GM18508 (cell line): ENCODE measurements at regions not wholly inside any gene's neighbourhood (a gene's known extent, or its start where the extent isn't known, plus 50 kb on each side); places are given as distances from the start of the nearest gene placed in this dataset.

Experiments used
- ATAC-seq: cut with Tn5 transposase; IDR thresholded peaks from one replicate; pipeline ENCODE4 v1.9.1; 2021; ENCODE audit warnings: moderate number of reproducible peaks; ENCODE audit not compliant: insufficient read depth, unreplicated experiment

DNA sequence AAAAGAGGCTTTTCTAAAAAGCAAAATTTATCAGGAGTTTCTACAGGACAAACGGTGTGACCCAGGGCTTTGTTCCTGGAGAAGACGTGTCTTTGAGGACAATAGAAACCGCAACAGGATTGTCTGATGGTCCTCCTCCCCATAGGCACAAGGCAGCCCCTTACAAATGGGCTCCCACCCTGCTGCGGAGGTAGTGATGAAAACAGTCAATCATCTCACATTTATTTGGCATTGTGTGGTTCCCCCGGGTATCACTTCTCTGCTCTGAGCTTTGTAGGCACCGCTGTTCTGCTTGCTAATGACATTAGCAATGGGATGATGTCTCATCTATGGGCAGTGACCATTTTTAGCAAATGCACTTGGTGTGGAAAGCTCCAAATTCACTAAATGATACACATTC is 155.5 kb upstream of the TMPO start:
- ATAC-seq, result no peak

DNA sequence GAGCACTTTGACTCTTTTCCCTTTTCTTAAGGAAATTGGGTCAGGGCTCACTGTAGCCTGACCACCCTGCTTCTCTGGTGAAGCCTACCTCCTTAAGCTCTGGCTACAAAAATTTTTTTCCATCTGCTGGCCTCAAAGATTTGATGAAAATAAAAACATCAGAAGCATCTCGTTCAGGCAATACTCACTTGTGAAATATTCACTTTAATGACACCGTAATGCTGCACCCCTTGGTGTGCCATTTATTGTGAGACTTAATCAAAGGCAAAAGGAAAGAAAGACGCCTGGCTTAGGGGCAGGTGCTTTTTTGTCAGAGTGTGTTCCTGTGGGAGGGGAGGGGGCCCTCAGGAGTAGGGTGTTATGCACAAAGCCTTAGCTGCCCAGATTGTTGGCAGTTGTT is 155.0 kb upstream of the TMPO start:
- ATAC-seq, result no peak

DNA sequence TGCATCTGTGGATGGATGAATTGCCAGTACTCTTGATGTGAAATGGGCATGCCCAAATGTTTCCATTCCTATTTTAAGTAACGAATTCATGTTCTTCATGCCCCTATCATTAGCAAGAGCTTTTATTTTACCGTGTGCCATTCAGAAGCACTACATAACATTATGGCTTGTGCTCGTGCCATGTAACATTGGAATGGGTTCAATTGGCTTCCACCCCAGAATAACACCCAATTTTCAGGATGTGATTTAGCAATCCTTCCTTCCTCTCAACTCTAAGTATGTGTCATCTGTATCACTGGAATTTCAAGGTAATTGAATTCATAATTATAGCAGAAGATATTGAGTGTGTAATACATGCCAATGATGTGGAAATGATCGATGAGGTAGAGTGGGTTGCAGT is 145.8 kb upstream of the TMPO start:
- no peak for ATAC-seq

DNA sequence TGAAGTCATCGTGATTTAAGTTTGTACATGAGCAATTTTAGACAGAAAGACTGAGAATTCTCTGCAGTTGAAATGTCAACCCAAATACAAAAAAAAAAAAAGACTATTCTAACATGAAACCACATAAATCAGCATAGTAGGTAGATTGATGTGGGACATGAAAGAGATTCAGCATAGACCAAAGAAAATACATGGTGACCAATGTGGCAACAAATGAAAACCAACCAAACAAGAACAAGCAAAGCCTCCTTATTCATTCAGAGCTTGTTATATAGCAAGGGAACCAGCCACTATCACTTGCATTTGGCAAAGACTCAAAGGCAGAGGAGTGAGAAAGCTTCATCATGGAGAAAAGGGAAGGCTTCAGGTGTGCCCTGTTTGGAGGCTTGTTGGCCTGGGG is 144.4 kb upstream of the TMPO start:
- ATAC-seq, result no peak

DNA sequence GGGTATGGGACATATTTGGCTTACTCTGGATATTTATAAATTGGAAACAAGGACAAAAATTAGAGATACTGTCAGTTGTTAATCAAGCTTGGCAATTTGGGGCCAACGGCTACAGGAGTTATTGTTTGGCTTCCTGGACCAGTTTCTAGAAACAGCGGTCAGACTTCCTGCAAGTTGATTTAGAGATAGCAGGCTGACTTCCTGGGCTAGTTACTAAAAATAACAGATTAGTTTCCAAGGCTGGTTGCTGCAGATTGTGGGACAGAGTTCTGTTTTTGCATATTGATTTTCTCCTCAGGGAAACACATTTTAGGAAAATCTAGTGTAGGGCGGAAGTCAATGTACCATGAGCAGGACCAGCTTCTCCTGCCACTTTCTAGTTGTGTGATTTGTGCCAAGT is 144.0 kb upstream of the TMPO start:
- no peak for ATAC-seq

DNA sequence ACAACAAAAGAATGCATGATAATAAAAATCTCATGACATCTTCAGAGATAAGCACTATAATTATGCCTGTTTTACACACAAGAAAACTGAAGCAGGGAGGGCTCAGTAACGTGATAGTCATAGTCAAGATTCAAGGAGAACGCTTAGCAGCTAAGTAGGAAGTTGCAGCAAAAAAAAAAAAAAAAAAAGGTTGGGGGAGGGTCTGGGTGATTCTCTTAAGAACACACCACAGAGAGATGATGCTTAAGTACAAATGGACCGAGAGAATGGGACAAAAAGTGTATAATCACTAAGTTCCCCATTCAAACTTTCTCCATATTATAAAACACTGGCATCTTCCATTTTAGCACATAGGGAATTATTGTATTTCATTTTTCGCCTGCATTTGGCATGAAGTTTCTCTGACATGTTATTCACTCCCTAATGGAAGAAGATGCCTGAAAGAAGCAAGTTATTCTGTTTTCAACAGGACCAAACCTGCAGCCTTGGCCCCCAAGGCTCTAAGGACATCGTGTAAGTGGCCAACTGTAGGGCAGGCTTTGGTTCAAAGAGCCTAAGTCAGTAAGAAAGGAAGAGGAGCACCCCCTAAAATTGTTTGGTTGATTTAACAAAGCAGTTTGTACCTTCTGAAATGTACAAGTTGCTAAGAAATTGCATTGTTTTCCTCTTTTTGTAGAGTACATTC is 142.9 kb upstream of the TMPO start:
- ATAC-seq, result no peak

DNA sequence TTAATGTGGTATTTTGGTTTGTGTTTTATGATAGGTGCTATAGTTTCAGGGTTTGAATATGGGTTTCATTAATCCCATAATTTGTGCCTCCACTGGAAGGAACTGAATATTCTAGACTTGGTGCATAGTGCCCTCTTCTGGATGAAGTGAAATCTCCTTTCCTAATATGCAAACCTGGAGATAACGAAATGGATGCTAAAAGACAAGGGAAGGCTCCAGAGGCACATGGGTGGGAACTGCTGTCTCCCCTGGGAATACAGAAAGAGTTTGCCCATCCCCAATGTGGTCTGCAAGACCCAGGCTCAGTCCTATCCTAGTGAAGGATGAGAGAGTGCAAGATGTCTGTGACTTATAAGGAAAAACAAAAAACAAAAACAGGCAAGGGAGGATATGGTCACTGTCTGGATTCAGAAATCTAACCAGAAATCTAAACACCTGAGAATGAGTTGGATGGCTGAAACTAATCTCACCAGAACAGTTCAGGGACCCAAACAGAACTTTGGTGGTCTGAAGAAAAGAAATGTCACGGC is 142.3 kb upstream of the TMPO start:
- ATAC-seq, result no peak

DNA sequence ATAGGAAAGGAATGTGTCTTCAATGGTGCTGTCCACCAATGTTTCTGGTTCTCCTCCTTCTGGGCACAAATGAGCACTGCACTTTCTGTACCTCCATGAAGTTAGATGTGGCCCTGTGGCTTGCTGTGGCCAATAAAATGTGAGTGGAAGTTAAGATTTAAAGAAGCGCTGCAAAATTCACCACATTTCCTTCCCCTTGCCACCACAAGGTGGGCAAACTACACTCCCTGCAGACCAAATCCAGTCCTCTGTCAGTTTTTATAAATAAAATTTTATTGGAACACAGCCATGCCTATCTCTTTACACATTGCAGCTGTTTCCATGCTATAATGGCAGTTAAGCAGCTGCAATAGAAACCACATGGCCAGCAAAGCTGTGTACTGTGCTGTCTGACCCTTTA is 141.4 kb upstream of the TMPO start:
- no peak for ATAC-seq

DNA sequence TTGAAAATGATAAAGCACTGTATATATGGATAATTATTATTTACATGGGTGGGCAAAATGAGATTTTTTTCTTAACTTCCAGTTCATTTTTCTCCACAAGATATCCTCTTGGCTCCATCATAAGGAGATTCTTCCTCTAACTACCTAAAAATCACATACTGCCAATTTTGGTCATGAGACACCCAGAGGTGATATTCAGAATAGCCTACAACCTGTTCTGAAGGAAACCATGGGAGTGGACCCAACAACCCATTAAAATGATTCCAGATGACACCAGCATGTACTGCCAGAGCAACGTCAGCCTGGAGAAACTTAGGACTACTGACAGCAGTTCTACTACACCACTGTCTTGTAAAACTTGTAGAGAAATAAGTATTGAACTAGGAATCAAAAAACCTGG is 136.3 kb upstream of the TMPO start:
- no peak for ATAC-seq

DNA sequence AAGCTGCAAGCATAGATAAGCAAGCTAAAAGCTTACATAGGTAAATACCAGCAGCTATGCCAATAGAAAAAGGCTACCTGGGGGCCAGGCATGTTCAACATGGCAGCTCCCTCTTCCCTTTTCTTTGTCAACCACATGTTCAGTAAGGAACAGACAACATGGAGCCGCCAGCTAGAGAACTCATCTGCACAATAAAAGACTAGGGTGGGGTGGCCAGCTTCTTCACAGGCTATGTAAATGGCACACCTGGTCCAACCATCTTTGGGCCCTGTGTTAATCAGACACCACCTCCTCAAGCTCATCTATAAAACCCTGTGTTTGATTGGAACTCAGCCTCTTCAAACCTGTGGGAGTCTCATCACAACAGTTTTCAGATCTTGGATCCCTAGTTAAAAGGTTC is 129.7 kb upstream of the TMPO start:
- no peak for ATAC-seq

DNA sequence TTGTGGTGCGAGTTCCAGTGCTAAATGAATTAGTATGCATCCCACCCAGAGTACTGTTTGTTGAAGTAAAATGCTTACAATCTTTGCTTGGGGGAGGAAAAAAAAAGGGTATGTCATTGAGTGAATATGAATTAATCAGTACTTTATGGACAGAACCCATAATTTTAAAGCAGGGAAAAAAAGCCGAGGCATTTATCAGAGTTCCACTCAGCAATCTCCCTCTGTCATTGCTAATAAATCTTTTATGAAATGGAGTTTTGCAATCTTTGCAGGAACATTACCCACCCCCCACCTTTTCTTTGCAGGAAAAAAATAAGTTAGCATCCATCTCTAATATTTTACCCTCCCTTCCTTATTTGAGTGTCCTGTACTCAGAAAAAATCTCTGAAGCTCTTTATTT is 127.9 kb upstream of the TMPO start:
- no peak for ATAC-seq

DNA sequence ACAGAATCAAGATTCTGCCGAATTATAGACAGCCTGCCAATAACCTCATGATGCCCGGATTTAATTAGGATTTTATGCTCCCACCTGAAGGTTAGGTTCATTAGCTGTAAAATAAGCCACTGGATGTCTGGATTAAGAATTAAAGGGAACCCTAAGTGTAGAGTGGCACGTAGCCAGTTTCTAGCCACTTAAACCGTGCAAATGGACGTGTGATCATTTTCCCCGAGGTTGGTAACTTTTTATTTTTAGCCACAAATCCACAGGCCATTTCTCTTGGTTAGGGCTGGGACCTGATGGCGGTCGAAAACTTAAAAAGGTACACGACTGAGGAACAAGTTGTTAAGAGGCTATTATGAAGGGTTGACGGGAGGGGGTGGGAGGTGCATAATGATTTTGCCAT is 127.3 kb upstream of the TMPO start:
- ATAC-seq, result no peak

DNA sequence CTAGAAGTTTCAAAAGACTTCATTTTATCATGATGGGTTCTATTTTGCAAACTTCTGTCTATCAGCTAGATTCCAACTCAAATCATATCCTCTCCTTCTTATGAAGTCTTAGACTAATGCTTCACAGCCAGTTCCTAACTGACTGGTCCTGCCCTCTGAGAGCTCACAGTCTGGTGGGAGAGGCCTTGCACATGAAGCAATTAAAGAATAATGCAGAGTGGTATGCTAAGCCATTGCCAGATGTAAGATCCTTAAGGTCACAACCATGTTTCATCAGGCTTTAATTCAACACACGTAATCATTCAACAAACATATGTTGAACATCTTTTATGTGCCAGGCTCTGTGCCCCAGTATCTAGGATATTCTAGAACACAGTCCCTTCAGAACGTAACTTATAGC is 125.8 kb upstream of the TMPO start:
- no peak for ATAC-seq

DNA sequence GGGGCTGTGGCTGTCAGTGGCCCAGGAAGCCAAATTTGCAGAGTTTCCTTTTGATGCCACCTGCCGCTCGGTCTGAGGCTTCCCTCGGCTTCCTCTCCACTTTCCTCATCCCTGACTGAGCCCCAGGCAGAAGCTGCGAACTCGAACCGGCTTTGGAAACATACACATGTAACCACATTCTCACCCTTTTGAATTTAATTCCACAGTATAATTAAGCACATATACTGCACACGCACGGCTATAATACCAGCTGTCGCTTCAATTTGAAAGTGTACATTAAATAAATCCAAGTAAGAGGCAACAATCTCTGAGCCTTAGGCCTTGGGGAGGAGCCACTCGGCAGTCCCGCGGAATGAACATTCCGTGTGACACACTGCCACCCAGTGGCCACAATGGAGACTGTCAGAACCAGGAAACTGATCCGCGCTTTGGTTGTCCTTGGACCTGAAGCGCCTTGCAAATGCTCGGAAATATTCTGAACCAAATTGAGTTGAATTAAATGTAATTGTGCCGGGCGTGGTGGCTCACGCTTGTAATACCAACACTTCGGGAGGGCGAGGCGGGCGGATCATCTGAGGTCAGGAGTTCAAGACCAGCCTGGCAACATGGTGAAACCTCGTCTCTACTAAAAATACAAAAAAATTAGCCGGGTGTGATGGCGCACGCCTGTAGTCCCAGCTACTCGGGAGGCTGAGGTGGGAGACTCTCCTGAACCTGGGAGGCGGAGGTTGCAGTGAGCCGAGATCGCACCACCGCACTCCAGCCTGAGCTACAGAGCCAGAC is 117.9 kb upstream of the TMPO start:
- peak; percentile 75 for ATAC-seq

DNA sequence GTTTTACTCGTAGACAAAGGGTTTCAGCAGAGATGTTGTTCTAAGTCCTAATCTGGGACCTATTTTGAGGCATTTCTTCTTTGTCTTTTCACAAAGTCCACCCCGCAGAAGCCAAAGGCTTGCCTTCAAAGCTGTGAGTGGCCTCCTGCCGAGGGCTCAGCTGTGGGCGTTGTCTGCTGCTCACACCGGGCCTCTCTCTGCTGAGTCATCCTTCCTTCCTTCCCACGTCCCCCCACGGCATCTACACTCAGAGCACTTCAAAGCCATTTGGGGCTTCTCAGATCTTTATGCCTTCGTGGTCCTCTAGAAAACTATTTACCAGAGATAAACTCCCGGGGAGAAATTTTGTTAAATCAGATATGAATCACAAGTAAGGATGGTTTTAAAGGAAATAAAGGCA is 115.9 kb upstream of the TMPO start:
- no peak for ATAC-seq

DNA sequence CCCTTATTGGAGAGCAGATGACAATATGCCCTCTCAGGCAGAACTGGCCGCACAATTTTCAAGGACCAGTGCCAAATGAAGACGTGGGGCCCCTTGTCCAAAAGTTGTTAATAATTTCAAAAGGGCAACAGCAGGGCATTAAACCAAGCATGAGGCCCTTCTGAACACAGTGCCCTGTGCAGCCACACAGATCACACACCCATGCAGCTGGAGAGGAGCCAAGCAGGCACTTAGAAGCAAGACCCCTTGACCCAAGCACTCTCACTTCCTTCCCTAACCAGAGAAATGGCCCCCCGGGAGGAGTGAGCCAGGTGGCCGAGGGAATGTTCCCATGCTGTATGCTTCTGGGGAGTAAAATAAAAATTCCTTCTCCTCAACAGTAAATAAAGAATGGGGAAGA is 114.0 kb upstream of the TMPO start:
- no peak for ATAC-seq

DNA sequence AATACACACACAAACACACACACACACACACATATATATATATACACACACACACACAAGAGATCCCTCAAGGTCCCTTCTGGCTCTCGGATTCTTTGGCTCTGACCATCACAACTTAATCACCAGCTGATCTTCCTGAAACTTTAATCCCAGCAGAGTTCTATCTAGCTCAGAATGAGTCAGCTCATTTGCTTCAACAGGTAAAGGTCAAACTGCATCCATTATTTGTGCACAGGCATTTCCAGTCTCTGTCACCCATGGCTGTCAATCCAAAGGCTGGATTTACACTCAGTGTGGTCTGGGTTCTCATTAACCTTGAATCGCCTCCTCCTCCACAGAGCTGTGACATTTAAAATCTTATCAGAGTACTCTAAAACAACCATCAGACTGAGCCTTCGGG is 113.3 kb upstream of the TMPO start:
- ATAC-seq, result no peak

DNA sequence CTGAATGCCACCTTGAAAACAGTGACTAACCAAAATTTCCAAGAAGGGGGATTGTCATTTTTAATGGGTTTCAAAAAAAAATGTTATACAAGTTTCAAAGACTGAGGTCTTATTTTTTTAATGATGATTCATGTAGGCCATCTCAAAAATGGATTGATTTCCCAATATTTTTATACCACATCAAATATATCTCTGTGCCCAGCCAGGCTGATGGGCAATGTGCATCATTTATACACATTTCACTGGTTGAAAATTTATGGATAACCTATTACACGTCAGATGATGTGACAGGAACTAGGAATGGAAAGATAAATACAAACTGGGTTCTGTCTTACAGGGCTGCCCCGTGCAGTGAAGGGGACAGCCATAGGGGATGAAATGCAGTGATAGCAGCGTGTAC is 112.7 kb upstream of the TMPO start:
- no peak for ATAC-seq

DNA sequence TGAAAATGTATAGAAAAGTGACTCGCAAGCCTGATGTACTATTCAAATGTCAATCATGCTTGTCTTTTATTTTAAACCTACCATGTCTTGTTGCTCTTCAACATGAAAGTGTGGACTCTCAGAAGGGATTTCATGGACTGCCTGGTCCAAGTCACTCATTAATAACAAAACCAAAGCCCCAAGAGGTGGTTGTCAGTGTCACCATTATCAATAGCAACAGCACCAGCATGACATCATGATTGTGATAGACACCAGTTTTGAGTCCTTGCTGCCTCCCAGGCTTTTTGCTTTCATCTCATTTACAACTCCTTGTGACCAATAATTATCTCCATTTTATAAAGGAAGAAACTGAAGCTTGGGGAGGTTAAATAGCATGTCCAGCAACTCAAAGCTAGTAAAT is 112.0 kb upstream of the TMPO start:
- ATAC-seq, result no peak

DNA sequence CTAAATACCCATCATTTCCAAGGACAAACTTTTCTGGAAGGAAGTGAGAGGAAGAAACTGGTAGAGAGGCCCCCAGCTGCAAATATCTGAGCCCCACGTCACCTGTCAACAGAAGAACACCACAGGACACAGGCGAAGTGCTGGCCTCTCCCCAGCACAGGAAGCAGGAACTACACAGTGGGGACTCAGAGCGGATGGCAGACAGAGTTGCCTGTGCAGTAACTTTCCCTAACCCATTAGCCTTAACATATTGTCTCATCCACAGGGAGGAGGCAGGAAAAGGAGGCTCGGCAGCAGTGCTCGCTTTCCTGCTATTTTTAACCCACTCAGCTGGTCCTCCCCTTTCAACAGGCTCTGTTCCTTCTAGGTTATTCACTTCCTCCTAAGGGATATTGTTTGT is 111.5 kb upstream of the TMPO start:
- ATAC-seq, result no peak

DNA sequence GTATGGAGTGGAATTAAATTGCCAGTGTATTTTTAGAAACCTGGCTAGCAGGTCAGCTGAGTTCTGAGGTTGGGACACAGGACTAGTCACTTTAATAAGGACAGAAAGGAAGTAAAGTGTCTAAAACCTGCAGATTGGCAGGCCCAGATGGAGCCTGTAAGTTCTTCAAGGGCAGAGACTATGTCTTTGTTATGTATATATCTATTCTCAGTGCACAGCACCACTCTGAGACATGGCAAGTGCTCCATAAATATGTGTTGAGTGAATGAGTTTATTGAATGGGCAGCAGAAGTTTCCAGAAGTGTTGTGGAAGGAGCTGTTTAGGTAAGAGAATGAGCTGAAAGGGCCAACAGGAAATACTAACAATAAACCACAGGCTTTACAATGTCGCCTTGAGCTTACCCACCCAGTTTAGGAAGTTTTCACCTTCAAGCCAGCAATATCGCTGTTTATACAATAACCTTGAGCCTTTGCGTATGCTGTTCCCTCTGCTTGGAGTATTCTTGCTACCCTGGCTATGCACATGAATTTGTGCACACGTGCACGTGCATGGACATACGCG is 109.5 kb upstream of the TMPO start:
- ATAC-seq, result no peak

DNA sequence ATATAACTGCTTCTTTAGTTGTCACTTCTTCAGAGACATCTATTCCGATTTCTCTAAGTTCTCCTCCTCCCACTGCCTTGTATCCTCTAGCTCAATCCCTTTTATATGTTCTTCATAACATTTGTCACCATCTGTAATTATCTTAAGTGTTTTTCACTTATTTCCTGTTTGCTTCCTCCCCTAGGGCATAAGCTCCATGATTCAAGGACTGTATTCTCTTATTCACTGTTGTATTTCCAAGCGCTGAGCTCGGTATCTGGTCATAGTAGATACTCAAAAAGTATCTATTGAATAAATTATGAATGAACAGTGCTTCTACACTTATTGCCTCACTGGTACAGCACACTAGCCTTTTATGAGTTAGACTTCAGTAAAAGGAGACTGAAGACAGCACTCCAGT is 109.0 kb upstream of the TMPO start:
- ATAC-seq, result no peak
